H1 (cell line): ENCODE measurements at regions not wholly inside any gene's neighbourhood (a gene's known extent, or its start where the extent isn't known, plus 50 kb on each side); places are given as distances from the start of the nearest gene placed in this dataset.

Experiments used
- CTCF ChIA-PET: fragments of 300-600 bp; sonication (Branson Sonifier 250); formaldehyde crosslinking; loops from one replicate; lab custom pipeline; 2021; ENCODE audit not compliant: partially characterized antibody; lab: Charles Lee
- POLR2A ChIA-PET: fragments of 300-600 bp; sonication (Branson Sonifier 250); formaldehyde crosslinking; loops from one replicate; lab custom pipeline; 2021; ENCODE audit warnings: inconsistent platforms; ENCODE audit not compliant: partially characterized antibody; lab: Charles Lee
- DNase-seq, 2 experiments: peaks; one replicate each; pipeline versions ENCODE4 v3.0.0 to v3.0.0-alpha.2; 2010 to 2022; ENCODE audit warnings: low spot score in 2 of 2, low read depth in 1 of 2, mixed read lengths in 1 of 2
- FAIRE-seq: peaks from 2 replicates; lab custom pipeline; 2011; peaks lifted over from hg19 to GRCh38; lab: Jason Lieb, UNC
- H2AFZ ChIP-seq: 2 replicates; pipeline ENCODE4 v1.8.1; 2012; ENCODE audit warnings: low read length, inconsistent platforms
- H2AK5ac ChIP-seq: 2 replicates; pipeline ENCODE4 v1.6.1; 2013; ENCODE audit warnings: low read depth, low read length
- H2BK120ac ChIP-seq: replicated peaks from 2 replicates; pipeline ENCODE3; 2013; ENCODE audit warnings: low read depth, low read length, inconsistent platforms
- H2BK12ac ChIP-seq: 2 replicates; pipeline ENCODE4 v1.6.1; 2013; ENCODE audit warnings: low read depth, low read length
- H2BK15ac ChIP-seq: 2 replicates; pipeline ENCODE4 v1.6.1; 2013; ENCODE audit warnings: low read length
- H2BK20ac ChIP-seq: 2 replicates; pipeline ENCODE4 v1.6.1; 2013; ENCODE audit warnings: low read length
- H2BK5ac ChIP-seq: 2 replicates; pipeline ENCODE4 v1.6.1; 2013; ENCODE audit warnings: low read depth, low read length
- H3K14ac ChIP-seq: 2 replicates; pipeline ENCODE4 v1.6.1; 2013; ENCODE audit warnings: inconsistent platforms; ENCODE audit not compliant: insufficient read length
- H3K18ac ChIP-seq: 2 replicates; pipeline ENCODE4 v1.6.1; 2013; ENCODE audit warnings: low read length; ENCODE audit errors: extremely low read depth
- H3K23ac ChIP-seq: 2 replicates; pipeline ENCODE4 v1.6.1; 2013; ENCODE audit warnings: inconsistent platforms; ENCODE audit not compliant: insufficient read length
- H3K23me2 ChIP-seq: 2 replicates; pipeline ENCODE4 v1.6.1; 2013; ENCODE audit warnings: low read depth, low read length
- H3K27ac ChIP-seq: 2 replicates; pipeline ENCODE4 v1.6.1; 2011; ENCODE audit warnings: low read depth, low read length, inconsistent platforms
- H3K27me3 ChIP-seq, 4 experiments: replicated peaks in 1 of 4; 1 replicate in 1 of 4; 2 replicates in 3 of 4; pipeline versions ENCODE4 v1.6.1 to v1.8.1; 2011 to 2013; ENCODE audit warnings: low read length in 3 of 4, mild to moderate bottlenecking in 3 of 4, inconsistent platforms in 2 of 4, mixed read lengths in 2 of 4, moderate library complexity in 1 of 4; ENCODE audit not compliant: control insufficient read depth in 3 of 4, insufficient read depth in 3 of 4; ENCODE audit errors: extremely low read depth in 1 of 4
- H3K36me3 ChIP-seq, 4 experiments: 2 replicates each; pipeline versions ENCODE4 v1.6.1 to v1.8.1; 2011 to 2013; ENCODE audit warnings: mild to moderate bottlenecking in 4 of 4, low read length in 3 of 4, moderate library complexity in 2 of 4, control low read depth in 1 of 4, inconsistent platforms in 1 of 4; ENCODE audit not compliant: insufficient read depth in 4 of 4, control insufficient read depth in 2 of 4
- H3K4ac ChIP-seq: replicated peaks from 2 replicates; pipeline ENCODE3; 2013; ENCODE audit warnings: low read length, low read depth, mixed read lengths, inconsistent platforms; ENCODE audit not compliant: insufficient read length
- H3K4me1 ChIP-seq, 4 experiments: replicated peaks in 1 of 4; 1 replicate in 1 of 4; 2 replicates in 3 of 4; pipeline versions ENCODE4 v1.6.1 to v1.8.1; 2011 to 2013; ENCODE audit warnings: low read length in 3 of 4, inconsistent platforms in 2 of 4, mixed read lengths in 1 of 4; ENCODE audit not compliant: insufficient read depth in 4 of 4, control insufficient read depth in 3 of 4
- H3K4me2 ChIP-seq, 2 experiments: 2 replicates each; pipeline versions ENCODE4 v1.6.1 to v1.8.1; 2011 to 2013; ENCODE audit warnings: low read depth in 2 of 2, low read length in 2 of 2, control low read depth in 1 of 2, inconsistent platforms in 1 of 2, mild to moderate bottlenecking in 1 of 2; ENCODE audit not compliant: insufficient read depth in 1 of 2
- H3K4me3 ChIP-seq, 4 experiments: fragments of 200-600, 300-600 bp in 1 of 4; sonication (generic), shearing (Covaris generic), sonication (Bioruptor Twin) in 1 of 4; 2 replicates each; pipeline versions ENCODE4 v1.5.1 to v1.8.1; 2011 to 2016; ENCODE audit warnings: low read length in 4 of 4, low read depth in 3 of 4, control low read depth in 2 of 4, inconsistent platforms in 2 of 4, mild to moderate bottlenecking in 2 of 4, mixed read lengths in 1 of 4, moderate library complexity in 1 of 4; ENCODE audit not compliant: insufficient read depth in 2 of 4; ENCODE audit errors: extremely low read depth in 1 of 4
- H3K56ac ChIP-seq: replicated peaks from 2 replicates; pipeline ENCODE3; 2013; ENCODE audit warnings: low read depth, mild to moderate bottlenecking, mixed read lengths, low read length, inconsistent platforms; ENCODE audit not compliant: insufficient read length
- H3K79me1 ChIP-seq: 2 replicates; pipeline ENCODE4 v1.6.1; 2013; ENCODE audit warnings: low read depth, low read length, control low read depth
- H3K79me2 ChIP-seq, 2 experiments: 2 replicates each; pipeline versions ENCODE4 v1.6.1 to v1.8.1; 2012 to 2013; ENCODE audit warnings: low read length in 2 of 2, mild to moderate bottlenecking in 2 of 2, inconsistent platforms in 1 of 2; ENCODE audit not compliant: insufficient read depth in 2 of 2, control insufficient read depth in 1 of 2
- H3K9ac ChIP-seq, 4 experiments: replicated peaks in 1 of 4; 1 replicate in 1 of 4; 2 replicates in 3 of 4; pipeline versions ENCODE4 v1.6.1 to v1.8.1; 2011 to 2013; ENCODE audit warnings: low read depth in 3 of 4, low read length in 3 of 4, control low read depth in 2 of 4, mild to moderate bottlenecking in 2 of 4, moderate library complexity in 2 of 4, inconsistent platforms in 1 of 4; ENCODE audit errors: extremely low read depth in 1 of 4
- H3K9me3 ChIP-seq, 2 experiments: 2 replicates each; pipeline versions ENCODE4 v1.6.1 to v1.8.1; 2012 to 2013; ENCODE audit warnings: mild to moderate bottlenecking in 2 of 2, moderate library complexity in 2 of 2, control low read depth in 1 of 2, inconsistent platforms in 1 of 2, low read depth in 1 of 2, low read length in 1 of 2, mixed read lengths in 1 of 2; ENCODE audit not compliant: insufficient read depth in 2 of 2
- H4K20me1 ChIP-seq, 2 experiments: replicated peaks in 1 of 2; 2 replicates each; pipeline versions ENCODE3 to v1.8.1; 2011 to 2013; ENCODE audit warnings: inconsistent platforms in 2 of 2, low read length in 2 of 2, mild to moderate bottlenecking in 1 of 2; ENCODE audit not compliant: insufficient read depth in 2 of 2, control insufficient read depth in 1 of 2
- H4K5ac ChIP-seq: 2 replicates; pipeline ENCODE4 v1.6.1; 2013; ENCODE audit warnings: low read length, low read depth, mixed read lengths, inconsistent platforms; ENCODE audit not compliant: insufficient read length
- H4K8ac ChIP-seq: 2 replicates; pipeline ENCODE4 v1.8.0; 2013; ENCODE audit warnings: mild to moderate bottlenecking, moderate library complexity, low read length, inconsistent platforms; ENCODE audit not compliant: insufficient read depth; ENCODE audit errors: extremely low read depth
- H4K91ac ChIP-seq: replicated peaks from 2 replicates; pipeline ENCODE3; 2013; ENCODE audit warnings: low read length, mixed read lengths, inconsistent platforms; ENCODE audit not compliant: insufficient read length
- ASH2L ChIP-seq: fragments of 200-600, 300-600 bp; sonication (generic); IDR thresholded peaks from one replicate; pipeline ENCODE4 v1.7.1; 2017; ENCODE audit warnings: low read length
- JUN ChIP-seq: IDR thresholded peaks from 2 replicates; pipeline ENCODE4 v1.6.1; 2011; ENCODE audit warnings: low read depth, mild to moderate bottlenecking, improper control_type of control experiment, low read length
- NANOG ChIP-seq: IDR thresholded peaks from 2 replicates; pipeline ENCODE4 v1.6.1; 2011; ENCODE audit warnings: low read length, low read depth, mild to moderate bottlenecking, inconsistent platforms; ENCODE audit not compliant: insufficient read depth, poor library complexity, severe bottlenecking
- NRF1 ChIP-seq: IDR thresholded peaks from 2 replicates; pipeline ENCODE4 v1.6.1; 2011; ENCODE audit warnings: mild to moderate bottlenecking, low read depth, low read length, improper control_type of control experiment
- TAF1 ChIP-seq: IDR thresholded peaks from 2 replicates; pipeline ENCODE4 v1.6.1; 2011; ENCODE audit warnings: mild to moderate bottlenecking, low read depth, low read length
- WGBS, 2 experiments: shearing (Covaris generic) in 1 of 2; methylation state at CpG; one replicate each; pipeline versions ENCODE4 v1.1.6 to v1.1.7; 2013 to 2015; ENCODE audit warnings: low lambda C conversion rate in 2 of 2, mixed read lengths in 2 of 2, inconsistent platforms in 1 of 2, low coverage in 1 of 2, missing lambda C conversion rate in 1 of 2; ENCODE audit not compliant: insufficient replicate concordance in 2 of 2, insufficient coverage in 1 of 2, insufficient read length in 1 of 2; ENCODE audit errors: extremely low coverage in 1 of 2, missing lambda C conversion rate in 1 of 2; 5-methylcytosine and 5-hydroxymethylcytosine counted together

DNA sequence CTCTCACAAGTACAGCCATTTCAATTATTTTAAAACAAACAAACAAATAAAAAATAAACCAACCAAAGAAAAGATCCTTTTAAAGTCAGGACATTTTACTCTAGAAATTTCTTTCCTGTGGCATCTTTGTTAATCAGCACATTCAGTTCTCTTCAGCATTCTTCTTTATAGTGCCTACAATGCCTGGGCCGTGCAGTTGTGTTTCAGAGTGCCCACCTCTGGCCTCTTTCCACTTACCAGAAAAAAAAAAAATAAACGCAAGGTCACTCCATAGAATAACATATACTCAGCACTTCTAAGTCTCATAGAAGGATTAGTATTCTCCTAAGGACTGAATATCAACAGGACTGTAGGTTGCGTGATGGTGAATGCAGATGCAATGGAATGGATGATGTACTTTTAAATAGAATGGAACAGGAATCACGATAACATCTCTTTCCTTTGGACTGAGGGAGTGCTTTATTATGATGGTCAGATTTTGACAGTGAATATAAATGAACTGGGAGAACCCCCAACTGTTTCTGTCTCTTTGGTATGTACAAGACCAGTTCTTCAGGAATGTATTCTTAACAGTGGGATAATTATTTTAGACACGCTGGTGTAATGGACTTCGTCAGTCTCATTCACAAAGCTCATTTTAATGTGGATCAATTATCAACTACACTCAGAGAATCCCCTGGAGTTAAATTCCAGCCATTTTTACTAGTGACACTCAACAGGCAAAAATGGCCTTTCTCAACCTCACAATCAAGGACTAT is 125.0 kb upstream of the NBEA start:
- H3K4me1 ChIP-seq: peaks cover 5 to 22% (median 8%) of the 10 kb centered on the region in 4 experiments; a peak in 5 of 7 replicates
- no peak overlapping the region for H2BK20ac ChIP-seq
- H3K14ac ChIP-seq: no peak overlapping the region
- H4K8ac ChIP-seq: no peak overlapping the region
- ChIA-PET POLR2A (no interaction called here), CTCF (no interaction called here)
- H3K27me3 ChIP-seq: no peaks in the 10 kb centered on the region
- no peak overlapping the region for H3K23ac ChIP-seq
- H2BK5ac ChIP-seq: no peak overlapping the region
- H4K91ac ChIP-seq: no peak overlapping the region
- no peak overlapping the region for H3K4me3 ChIP-seq
- H3K56ac ChIP-seq: no peak overlapping the region
- no peak overlapping the region for H2BK120ac ChIP-seq
- no peak overlapping the region for H3K27ac ChIP-seq
- H3K23me2 ChIP-seq: no peaks in the 10 kb centered on the region
- no peak overlapping the region for H2BK12ac ChIP-seq
- H2BK15ac ChIP-seq: no peak overlapping the region
- H2AK5ac ChIP-seq: no peak overlapping the region
- no peaks in the 10 kb centered on the region for H3K36me3 ChIP-seq
- H3K9me3 ChIP-seq: peaks cover 0 to 2% of the 10 kb centered on the region in 2 experiments; a peak in 2 of 4 replicates
- no peaks in the 10 kb centered on the region for H4K20me1 ChIP-seq
- no peak overlapping the region for H3K9ac ChIP-seq
- no peak overlapping the region for H3K4ac ChIP-seq
- H4K5ac ChIP-seq: no peak overlapping the region
- no peak overlapping the region for H3K18ac ChIP-seq
- H3K79me1 ChIP-seq: no peaks in the 10 kb centered on the region
- H2AFZ ChIP-seq: no peak overlapping the region
- H3K79me2 ChIP-seq: no peaks in the 10 kb centered on the region
- DNase-seq (no peak), FAIRE-seq (no peak)
- WGBS, 2 experiments: 59% methylated on average over 6 of the region's 6 CpGs; no CpG with 5 or more reads in 1 of the 2 experiments
- peak overlapping the region in 1 of 2 experiments; percentile 10; a peak in 1 of 4 replicates for H3K4me2 ChIP-seq
- no peak for TF ChIP-seq NANOG
- TF ChIP-seq TAF1: no peak
- TF ChIP-seq ASH2L: no peak
- TF ChIP-seq NRF1: no peak
- TF ChIP-seq JUN: no peak
